DND-41 (cell line): ENCODE measurements at regions not wholly inside any gene's neighbourhood (a gene's known extent, or its start where the extent isn't known, plus 50 kb on each side); places are given as distances from the start of the nearest gene placed in this dataset.

Experiments used
- ATAC-seq: fragments of 200-7000 bp; cut with Tn5 transposase; 3 replicates; pipeline ENCODE4 v1.9.1; 2021; ENCODE audit warnings: low read depth; ENCODE audit not compliant: insufficient read depth
- DNase-seq: peaks from one replicate; pipeline ENCODE4 v3.0.0-alpha.2; 2020
- H2AFZ ChIP-seq: 2 replicates; pipeline ENCODE4 v1.6.0; 2012; ENCODE audit warnings: low read depth, low read length
- H3K27ac ChIP-seq: 2 replicates; pipeline ENCODE4 v1.5.1; 2012; ENCODE audit warnings: low read length, inconsistent platforms
- H3K27me3 ChIP-seq: fragments of 200-600 bp; sonication (generic); 2 replicates; pipeline ENCODE4 v1.6.0; 2012; ENCODE audit warnings: low read length, mild to moderate bottlenecking, inconsistent platforms; ENCODE audit not compliant: insufficient read depth, poor library complexity
- H3K36me3 ChIP-seq: 2 replicates; pipeline ENCODE4 v1.5.1; 2012; ENCODE audit warnings: low read length, inconsistent platforms; ENCODE audit not compliant: insufficient read depth
- H3K4me1 ChIP-seq: 2 replicates; pipeline ENCODE4 v1.5.1; 2012; ENCODE audit warnings: mild to moderate bottlenecking, low read length; ENCODE audit not compliant: insufficient read depth
- H3K4me2 ChIP-seq: 2 replicates; pipeline ENCODE4 v1.6.0; 2012; ENCODE audit warnings: mild to moderate bottlenecking, moderate library complexity, low read length, inconsistent platforms; ENCODE audit not compliant: insufficient read depth
- H3K4me3 ChIP-seq, 2 experiments: fragments of 200-600 bp in 1 of 2; shearing (Covaris generic) in 1 of 2; 2 replicates each; pipeline ENCODE4 v1.5.1; 2012 to 2016; ENCODE audit warnings: inconsistent platforms in 2 of 2, low read length in 2 of 2, mild to moderate bottlenecking in 2 of 2, low read depth in 1 of 2, moderate library complexity in 1 of 2
- H3K79me2 ChIP-seq: 2 replicates; pipeline ENCODE4 v1.6.0; 2012; ENCODE audit warnings: low read length, inconsistent platforms; ENCODE audit not compliant: insufficient read depth
- H3K9ac ChIP-seq: 2 replicates; pipeline ENCODE4 v1.6.0; 2012; ENCODE audit warnings: low read depth, mild to moderate bottlenecking, inconsistent platforms, low read length, moderate library complexity
- H3K9me3 ChIP-seq: 2 replicates; pipeline ENCODE4 v1.5.1; 2012; ENCODE audit warnings: low read length, moderate library complexity, mild to moderate bottlenecking, inconsistent platforms; ENCODE audit not compliant: insufficient read depth, severe bottlenecking
- H4K20me1 ChIP-seq: 2 replicates; pipeline ENCODE4 v1.6.0; 2012; ENCODE audit warnings: low read length; ENCODE audit not compliant: insufficient read depth
- CTCF ChIP-seq: IDR thresholded peaks from 2 replicates; pipeline ENCODE4 v1.5.1; 2012; ENCODE audit warnings: borderline replicate concordance, low read length, moderate library complexity, mild to moderate bottlenecking; ENCODE audit not compliant: poor library complexity, severe bottlenecking; ENCODE audit errors: extremely low read depth
- EZH2 ChIP-seq: IDR thresholded peaks from 3 replicates; pipeline ENCODE4 v1.6.1; 2012; ENCODE audit warnings: borderline replicate concordance, low read depth, mild to moderate bottlenecking, moderate library complexity, low read length, inconsistent platforms; ENCODE audit not compliant: severe bottlenecking

DNA sequence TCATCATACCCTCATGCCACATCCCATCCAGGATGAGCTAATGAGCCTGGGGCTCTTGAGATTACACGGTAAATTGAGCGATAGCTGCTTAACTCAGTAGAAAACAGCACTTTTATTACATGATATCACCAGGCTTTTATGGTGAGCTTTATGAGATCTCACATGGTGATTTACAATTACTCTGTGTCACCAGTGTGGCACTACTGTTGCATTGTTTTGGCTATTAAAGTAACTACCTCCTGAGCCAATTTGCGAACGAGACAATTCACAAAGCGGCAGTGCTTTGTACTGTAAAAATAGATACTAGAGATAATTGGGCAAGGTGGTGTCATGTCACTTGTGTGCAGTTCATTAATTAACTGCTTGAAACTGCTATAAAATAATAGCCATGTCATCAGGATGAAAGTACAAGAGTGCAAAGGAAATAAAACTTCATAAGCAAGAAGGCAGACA, 767.7 kb upstream of the ADGRL2 start:
- ATAC-seq, result no peak
- no peak for DNase-seq
- no peaks in the 10 kb centered on the region for H3K79me2 ChIP-seq
- no peak overlapping the region for H3K4me3 ChIP-seq
- no peak overlapping the region for H3K27ac ChIP-seq
- H3K9ac ChIP-seq, result no peak overlapping the region
- no peaks in the 10 kb centered on the region for H3K27me3 ChIP-seq
- H4K20me1 ChIP-seq, result no peaks in the 10 kb centered on the region
- no peaks in the 10 kb centered on the region for H3K4me1 ChIP-seq
- no peak overlapping the region for H3K4me2 ChIP-seq
- no peak overlapping the region for H2AFZ ChIP-seq
- no peak for TF ChIP-seq EZH2
- TF ChIP-seq CTCF, result no peak
- no peaks in the 10 kb centered on the region for H3K36me3 ChIP-seq
- no peaks in the 10 kb centered on the region for H3K9me3 ChIP-seq

GRCh38 chr1:81032374-81032773, 768.4 kb upstream of the ADGRL2 start:
- Histone ChIP-seq H4K20me1 (no peaks in the 10 kb centered on the region), H3K27ac (no peak overlapping the region), H3K4me2 (no peak overlapping the region), H3K4me1 (no peaks in the 10 kb centered on the region), H3K79me2 (no peaks in the 10 kb centered on the region), H3K36me3 (no peaks in the 10 kb centered on the region), H3K27me3 (no peaks in the 10 kb centered on the region), H2AFZ (no peak overlapping the region), H3K9me3 (no peaks in the 10 kb centered on the region), H3K9ac (no peak overlapping the region), H3K4me3 (no peak overlapping the region)
- ATAC-seq (no peak), DNase-seq (no peak)
- TF ChIP-seq CTCF, result no peak
- TF ChIP-seq EZH2, result no peak

- no peak for TF ChIP-seq CTCF
- no peak for TF ChIP-seq EZH2
- Histone ChIP-seq H3K27me3 (no peaks in the 10 kb centered on the region), H3K9me3 (no peaks in the 10 kb centered on the region), H3K4me3 (no peak overlapping the region), H2AFZ (no peak overlapping the region), H4K20me1 (no peaks in the 10 kb centered on the region), H3K9ac (no peak overlapping the region), H3K79me2 (no peaks in the 10 kb centered on the region), H3K36me3 (no peaks in the 10 kb centered on the region), H3K27ac (no peak overlapping the region), H3K4me1 (no peaks in the 10 kb centered on the region), H3K4me2 (no peak overlapping the region)
- no peak for ATAC-seq
- DNase-seq, result no peak
Observed at GRCh38 chr1:81030441-81030840, 770.3 kb upstream of the ADGRL2 start.

- Histone ChIP-seq H4K20me1 (no peaks in the 10 kb centered on the region), H3K4me3 (no peak overlapping the region), H3K27me3 (no peaks in the 10 kb centered on the region), H3K4me1 (no peaks in the 10 kb centered on the region), H3K36me3 (no peaks in the 10 kb centered on the region), H3K9ac (no peak overlapping the region), H3K9me3 (no peaks in the 10 kb centered on the region), H3K27ac (no peak overlapping the region), H2AFZ (no peak overlapping the region), H3K79me2 (no peaks in the 10 kb centered on the region), H3K4me2 (no peak overlapping the region)
- ATAC-seq (no peak), DNase-seq (no peak)
- TF ChIP-seq EZH2 (no peak), CTCF (no peak)
Observed at GRCh38 chr1:81029266-81029665, 771.5 kb upstream of the ADGRL2 start.
